HG03565 (cell line): ENCODE measurements at regions not wholly inside any gene's neighbourhood (a gene's known extent, or its start where the extent isn't known, plus 50 kb on each side); places are given as distances from the start of the nearest gene placed in this dataset.
"Not testable (repeated sequence)": the region's sequence is repeated elsewhere in the genome, so short reads cannot be mapped to it uniquely, and the experiment has no call there.

Experiments
- ATAC-seq: cut with Tn5 transposase; IDR thresholded peaks from one replicate; pipeline ENCODE4 v1.9.1; 2021; ENCODE audit warnings: mild to moderate bottlenecking, moderate library complexity; ENCODE audit not compliant: unreplicated experiment

DNA sequence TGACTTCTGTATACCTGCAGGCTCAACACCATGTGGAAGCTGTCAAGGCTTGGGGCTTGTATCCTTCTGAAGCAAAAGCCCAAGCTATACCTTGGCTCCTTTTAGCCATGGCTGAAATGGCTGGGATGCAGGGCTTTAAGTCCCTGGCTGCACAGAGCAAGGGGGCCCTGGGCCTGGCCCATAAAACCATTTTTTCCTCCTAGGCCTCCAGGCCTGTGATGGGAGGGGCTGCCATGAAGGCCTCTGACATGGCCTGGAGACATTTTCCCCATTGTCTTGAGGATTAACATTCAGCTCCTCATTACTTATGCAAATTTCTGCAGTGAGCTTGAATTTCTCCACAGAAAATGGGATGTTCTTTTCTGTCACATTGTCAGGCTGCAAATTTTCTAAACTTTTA, 878.0 kb upstream of the SOX11 start:
- ATAC-seq = not testable (repeated sequence)

GRCh38 chr2:4827836-4828235, 864.3 kb upstream of the SOX11 start:
- no peak for ATAC-seq

- no peak for ATAC-seq
These were observed 863.4 kb upstream of the SOX11 start for GRCh38 chr2:4828682-4829374.

GRCh38 chr2:4831751-4832150, 860.4 kb upstream of the SOX11 start:
- no peak for ATAC-seq

DNA sequence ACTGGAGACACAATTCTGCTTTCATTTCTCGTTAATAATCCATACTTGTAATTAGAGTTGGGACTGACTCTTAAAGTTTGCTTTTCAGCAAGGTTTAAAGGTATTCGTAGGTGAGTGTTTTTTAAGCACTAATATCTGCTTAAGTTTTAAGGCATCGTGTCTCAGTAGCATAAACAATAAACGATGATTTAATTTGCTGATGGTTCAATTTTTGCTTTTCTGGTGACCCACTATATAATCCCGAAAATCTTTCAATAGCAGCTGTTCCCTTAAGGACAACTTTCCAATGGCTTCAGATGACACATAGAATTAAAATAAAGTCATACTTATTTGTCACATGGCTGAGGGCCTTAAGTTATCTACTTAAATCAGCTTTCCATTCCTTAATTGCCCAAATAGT, 859.5 kb upstream of the SOX11 start:
- no peak for ATAC-seq

- ATAC-seq = no peak
These were observed 853.6 kb upstream of the SOX11 start for GRCh38 chr2:4838626-4839025.

- ATAC-seq = no peak
These were observed 851.4 kb upstream of the SOX11 start for GRCh38 chr2:4840791-4841190.

- ATAC-seq = no peak
These were observed 847.3 kb upstream of the SOX11 start for GRCh38 chr2:4844881-4845280.

- no peak for ATAC-seq
These were observed 830.2 kb upstream of the SOX11 start for GRCh38 chr2:4862031-4862430.

DNA sequence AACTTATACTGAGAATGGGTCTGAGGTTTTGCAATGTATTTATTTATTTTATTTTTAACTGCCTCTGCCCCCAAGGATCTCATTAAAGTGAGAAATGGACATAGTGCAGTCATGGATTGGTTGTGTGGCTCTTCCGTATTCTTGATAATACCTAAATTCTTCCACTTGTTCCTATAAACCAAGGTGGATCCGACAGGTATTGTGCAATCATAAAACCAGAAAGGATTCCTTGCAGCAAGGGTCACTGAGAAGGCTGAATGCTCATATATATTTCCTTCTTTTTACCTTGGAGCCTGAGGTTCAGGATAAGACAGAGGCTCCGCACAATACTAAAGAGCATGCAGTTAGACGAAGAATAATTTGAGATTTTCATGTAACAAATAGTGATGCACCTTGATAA, 826.0 kb upstream of the SOX11 start:
- ATAC-seq = no peak

GRCh38 chr2:4868466-4868865, 823.7 kb upstream of the SOX11 start:
- ATAC-seq = no peak

DNA sequence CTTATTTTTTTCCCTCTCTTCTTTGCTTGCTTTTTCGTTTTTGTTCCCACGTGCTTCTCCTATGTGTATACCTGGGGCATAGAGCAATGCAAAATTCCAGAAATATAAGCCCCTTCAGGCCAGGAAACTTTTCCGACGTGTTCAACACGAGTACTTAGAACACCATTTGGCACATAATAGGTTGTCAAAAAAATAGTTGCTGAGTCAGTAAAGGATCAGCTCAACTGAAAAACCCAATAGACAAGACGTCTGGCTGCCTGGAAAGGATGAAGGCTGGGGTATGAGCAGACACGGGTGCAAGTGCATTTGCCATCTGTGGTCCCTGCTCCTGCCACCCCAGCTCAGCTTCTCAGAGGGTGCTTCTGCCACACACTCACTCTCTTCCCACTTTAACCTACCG, 823.0 kb upstream of the SOX11 start:
- ATAC-seq = no peak

GRCh38 chr2:4873364-4873763, 818.8 kb upstream of the SOX11 start:
- no peak for ATAC-seq

GRCh38 chr2:4873876-4874593, 818.1 kb upstream of the SOX11 start:
- no peak for ATAC-seq

DNA sequence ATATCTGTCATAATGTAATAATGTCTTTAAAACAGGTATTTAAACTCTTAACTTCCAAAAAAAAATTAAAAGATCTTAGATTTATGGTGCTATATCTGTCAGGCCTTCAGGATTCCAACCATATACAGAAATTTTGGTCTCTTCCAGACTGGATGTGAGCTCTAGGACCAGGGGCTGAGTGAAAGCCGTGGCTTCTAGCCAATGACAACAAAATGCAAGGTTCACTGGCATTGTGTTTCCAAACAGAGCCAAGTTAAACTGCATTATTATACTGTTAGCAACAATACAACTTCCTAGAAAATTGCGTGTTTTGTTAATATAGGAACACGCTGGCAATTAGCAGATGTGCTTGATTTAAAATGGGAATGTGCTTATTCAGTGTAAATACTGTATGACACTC, 809.8 kb upstream of the SOX11 start:
- ATAC-seq = no peak

- no peak for ATAC-seq
These were observed 809.2 kb upstream of the SOX11 start for GRCh38 chr2:4882941-4883340.

- ATAC-seq = no peak
These were observed 808.8 kb upstream of the SOX11 start for GRCh38 chr2:4883375-4883774.

DNA sequence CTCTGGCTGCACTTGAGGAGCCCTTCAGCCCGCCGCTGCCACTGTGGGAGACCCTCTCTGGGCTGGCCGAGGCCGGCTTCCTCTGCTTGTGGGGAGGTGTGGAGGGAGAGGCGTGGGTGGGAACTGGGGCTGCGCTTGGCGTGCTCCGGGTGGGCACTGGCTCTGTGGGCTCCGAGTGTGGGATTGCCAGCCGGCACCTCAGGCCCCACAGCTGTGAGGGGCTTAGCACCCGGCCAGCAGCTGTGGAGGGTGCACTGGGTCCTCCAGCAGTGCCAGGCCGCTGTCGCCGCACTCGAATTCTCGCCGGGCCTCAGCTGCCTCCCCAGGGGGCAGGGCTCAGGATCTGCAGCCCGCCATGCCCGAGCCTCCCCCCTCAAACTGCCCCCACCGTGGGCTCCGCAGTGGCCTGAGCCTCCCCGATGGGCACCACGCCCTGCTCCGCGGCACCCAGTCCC, 808.0 kb upstream of the SOX11 start:
- ATAC-seq = no peak

GRCh38 chr2:4891394-4891793, 800.8 kb upstream of the SOX11 start:
- ATAC-seq = no peak

GRCh38 chr2:4895371-4895770, 796.8 kb upstream of the SOX11 start:
- ATAC-seq = no peak

DNA sequence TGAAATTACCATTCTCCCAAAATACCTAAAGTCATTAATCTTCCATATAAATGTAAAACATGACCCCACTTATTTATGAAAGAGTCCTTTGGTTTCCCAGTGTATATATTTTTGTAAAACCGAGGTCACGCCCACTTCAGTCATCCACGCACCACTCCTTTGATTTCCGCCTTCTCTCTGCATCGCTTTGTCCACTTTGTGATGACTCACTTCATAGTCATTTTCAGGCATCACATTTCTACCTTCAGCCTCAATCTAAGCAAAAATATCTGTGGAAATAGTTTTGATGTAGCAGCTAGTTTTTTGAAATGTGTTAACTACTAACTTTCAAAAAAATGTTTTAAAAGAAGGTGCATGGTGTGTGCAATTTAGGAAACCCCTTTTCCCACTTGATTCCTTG, 793.5 kb upstream of the SOX11 start:
- ATAC-seq = no peak

GRCh38 chr2:4900242-4900641, 791.9 kb upstream of the SOX11 start:
- ATAC-seq = no peak
